Suprapubic skin (tissue), 3 donors: ENCODE measurements at regions not wholly inside any gene's neighbourhood (a gene's known extent, or its start where the extent isn't known, plus 50 kb on each side); places are given as distances from the start of the nearest gene placed in this dataset.

Source experiments
- CTCF ChIP-seq, 2 donors: fragments of 200-600 bp in 1 of 2; fragments of 450-650 bp in 1 of 2; sonication (generic) in 1 of 2; IDR thresholded peaks; one replicate each; pipeline ENCODE4 v1.5.1; 2016 to 2019; ENCODE audit warnings: antibody characterized with exemption in 2 of 2, mild to moderate bottlenecking in 1 of 2, moderate library complexity in 1 of 2
- POLR2A ChIP-seq, 2 donors: fragments of 450-650 bp; IDR thresholded peaks; one replicate each; pipeline ENCODE4 v1.6.1; 2017; ENCODE audit warnings: antibody characterized with exemption in 2 of 2, mild to moderate bottlenecking in 2 of 2, moderate library complexity in 2 of 2

DNA sequence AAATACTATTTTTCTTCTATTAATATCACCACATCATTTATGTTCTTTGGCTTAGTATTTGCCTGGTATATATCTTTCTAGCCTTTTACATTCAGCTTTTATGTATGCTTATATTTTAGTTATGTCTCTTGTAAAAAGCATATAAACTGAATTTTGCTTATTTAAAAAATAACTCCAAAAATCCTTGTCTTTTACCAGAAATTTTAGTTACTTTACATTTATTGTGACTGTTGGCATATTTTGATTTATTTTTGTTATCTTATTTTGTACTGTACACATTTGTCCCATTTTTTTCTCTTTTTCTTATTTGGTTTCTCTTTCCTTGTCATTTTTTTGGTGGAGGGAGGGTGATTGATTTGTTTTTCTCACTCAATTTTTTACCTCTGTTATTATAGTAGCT lies 169.6 kb downstream of the UACA start:
- TF ChIP-seq CTCF (IDR thresholded peaks at IDR 0.05) (no peak), POLR2A (IDR thresholded peaks at IDR 0.05) (no peak)
